ENCODE measurements at regions not wholly inside any gene's neighbourhood (a gene's known extent, or its start where the extent isn't known, plus 50 kb on each side); places are given as distances from the start of the nearest gene placed in this dataset.

- DNase-seq (ENCODE audit: low spot score) = no peak
These were observed 60.9 kb upstream of the CHRM2 start for GRCh38 chr7:136807598-136807997.

- no peak for DNase-seq (ENCODE audit: low spot score)
These were observed 65.4 kb upstream of the CHRM2 start for GRCh38 chr7:136803028-136803427.

- DNase-seq (ENCODE audit: low spot score) = no peak
These were observed 84.5 kb upstream of the CHRM2 start for GRCh38 chr7:136783934-136784333.

GRCh38 chr7:136741941-136742340 lies 126.5 kb upstream of the CHRM2 start:
- no peak for DNase-seq (ENCODE audit: low spot score)

- no peak for DNase-seq (ENCODE audit: low spot score)
These were observed 139.5 kb upstream of the CHRM2 start for GRCh38 chr7:136728945-136729344.

GRCh38 chr7:136726460-136726859 lies 142.0 kb upstream of the CHRM2 start:
- DNase-seq (ENCODE audit: low spot score) = no peak

GRCh38 chr7:136717910-136718557 lies 150.4 kb upstream of the CHRM2 start:
- no peak for DNase-seq (ENCODE audit: low spot score)

GRCh38 chr7:136714062-136714461 lies 154.4 kb upstream of the CHRM2 start:
- no peak for DNase-seq (ENCODE audit: low spot score)

- DNase-seq (ENCODE audit: low spot score) = no peak
These were observed 157.7 kb upstream of the CHRM2 start for GRCh38 chr7:136710751-136711150.

- no peak for DNase-seq (ENCODE audit: low spot score)
These were observed 158.6 kb upstream of the CHRM2 start for GRCh38 chr7:136709876-136710275.

GRCh38 chr7:136702913-136703312 lies 165.5 kb upstream of the CHRM2 start:
- DNase-seq (ENCODE audit: low spot score) = no peak

- no peak for DNase-seq (ENCODE audit: low spot score)
These were observed 169.5 kb upstream of the CHRM2 start for GRCh38 chr7:136698977-136699376.

- no peak for DNase-seq (ENCODE audit: low spot score)
These were observed 170.2 kb upstream of the CHRM2 start for GRCh38 chr7:136698231-136698630.

- no peak for DNase-seq (ENCODE audit: low spot score)
These were observed 171.2 kb upstream of the CHRM2 start for GRCh38 chr7:136697271-136697670.

GRCh38 chr7:136693166-136694119 lies 175.0 kb upstream of the CHRM2 start:
- DNase-seq (ENCODE audit: low spot score) = no peak

- no peak for DNase-seq (ENCODE audit: low spot score)
These were observed 176.2 kb upstream of the CHRM2 start for GRCh38 chr7:136692221-136692620.

GRCh38 chr7:136688601-136689000 lies 179.9 kb upstream of the CHRM2 start:
- DNase-seq (ENCODE audit: low spot score) = no peak

GRCh38 chr7:136687693-136688322 lies 180.6 kb upstream of the CHRM2 start:
- no peak for DNase-seq (ENCODE audit: low spot score)

- DNase-seq (ENCODE audit: low spot score) = no peak
These were observed 182.8 kb upstream of the CHRM2 start for GRCh38 chr7:136685501-136686173.

- DNase-seq (ENCODE audit: low spot score) = no peak
These were observed 190.7 kb upstream of the CHRM2 start for GRCh38 chr7:136677471-136678365.

GRCh38 chr7:136667584-136667983 lies 200.9 kb upstream of the CHRM2 start:
- no peak for DNase-seq (ENCODE audit: low spot score)
